Islet precursor cell (in vitro differentiated cells): ENCODE measurements at regions not wholly inside any gene's neighbourhood (a gene's known extent, or its start where the extent isn't known, plus 50 kb on each side); places are given as distances from the start of the nearest gene placed in this dataset.

Source experiments
- DNase-seq: peaks from one replicate; pipeline ENCODE4 v3.0.0-alpha.2; 2018

GRCh38 chr3:64306745-64307144 is 81.5 kb upstream of the PRICKLE2 start:
- no peak for DNase-seq

GRCh38 chr3:64305731-64306130 is 80.5 kb upstream of the PRICKLE2 start:
- no peak for DNase-seq

- DNase-seq, result no peak
These were observed 79.7 kb upstream of the PRICKLE2 start for GRCh38 chr3:64304828-64305410.

GRCh38 chr3:64303881-64304280 is 78.6 kb upstream of the PRICKLE2 start:
- no peak for DNase-seq

- DNase-seq, result no peak
These were observed 78.1 kb upstream of the PRICKLE2 start for GRCh38 chr3:64303401-64303800.

- DNase-seq, result no peak
These were observed 76.2 kb upstream of the PRICKLE2 start for GRCh38 chr3:64301476-64301875.

GRCh38 chr3:64300790-64301423 is 75.6 kb upstream of the PRICKLE2 start:
- DNase-seq, result no peak

GRCh38 chr3:64299206-64299605 is 73.9 kb upstream of the PRICKLE2 start:
- DNase-seq, result no peak

GRCh38 chr3:64297563-64297962 is 72.3 kb upstream of the PRICKLE2 start:
- DNase-seq, result no peak

GRCh38 chr3:64295594-64295993 is 70.3 kb upstream of the PRICKLE2 start:
- no peak for DNase-seq

- DNase-seq, result no peak
These were observed 69.5 kb upstream of the PRICKLE2 start for GRCh38 chr3:64294771-64295170.

- no peak for DNase-seq
These were observed 67.9 kb upstream of the PRICKLE2 start for GRCh38 chr3:64293121-64293520.

- DNase-seq, result no peak
These were observed 66.7 kb upstream of the PRICKLE2 start for GRCh38 chr3:64291956-64292355.

- no peak for DNase-seq
These were observed 66.1 kb upstream of the PRICKLE2 start for GRCh38 chr3:64291345-64291744.

GRCh38 chr3:64290864-64291263 is 65.6 kb upstream of the PRICKLE2 start:
- no peak for DNase-seq

GRCh38 chr3:64290161-64290560 is 64.9 kb upstream of the PRICKLE2 start:
- no peak for DNase-seq

- no peak for DNase-seq
These were observed 64.4 kb upstream of the PRICKLE2 start for GRCh38 chr3:64289622-64290021.

- DNase-seq, result no peak
These were observed 53.4 kb upstream of the PRICKLE2 start for GRCh38 chr3:64278625-64279024.

- DNase-seq, result no peak
These were observed 50.9 kb upstream of the PRICKLE2 start for GRCh38 chr3:64276131-64276530.
